H1 (cell line): ENCODE measurements at regions not wholly inside any gene's neighbourhood (a gene's known extent, or its start where the extent isn't known, plus 50 kb on each side); places are given as distances from the start of the nearest gene placed in this dataset.
"Not testable (repeated sequence)": the region's sequence is repeated elsewhere in the genome, so short reads cannot be mapped to it uniquely, and the experiment has no call there.

Experiments
- CTCF ChIA-PET: fragments of 300-600 bp; sonication (Branson Sonifier 250); formaldehyde crosslinking; loops from one replicate; lab custom pipeline; 2021; ENCODE audit not compliant: partially characterized antibody; lab: Charles Lee
- POLR2A ChIA-PET: fragments of 300-600 bp; sonication (Branson Sonifier 250); formaldehyde crosslinking; loops from one replicate; lab custom pipeline; 2021; ENCODE audit warnings: inconsistent platforms; ENCODE audit not compliant: partially characterized antibody; lab: Charles Lee
- DNase-seq, 2 experiments: peaks; one replicate each; pipeline versions ENCODE4 v3.0.0 to v3.0.0-alpha.2; 2010 to 2022; ENCODE audit warnings: low spot score in 2 of 2, low read depth in 1 of 2, mixed read lengths in 1 of 2
- FAIRE-seq: peaks from 2 replicates; lab custom pipeline; 2011; peaks lifted over from hg19 to GRCh38; lab: Jason Lieb, UNC
- H2AFZ ChIP-seq: 2 replicates; pipeline ENCODE4 v1.8.1; 2012; ENCODE audit warnings: low read length, inconsistent platforms
- H2AK5ac ChIP-seq: 2 replicates; pipeline ENCODE4 v1.6.1; 2013; ENCODE audit warnings: low read depth, low read length
- H2BK120ac ChIP-seq: replicated peaks from 2 replicates; pipeline ENCODE3; 2013; ENCODE audit warnings: low read depth, low read length, inconsistent platforms
- H2BK12ac ChIP-seq: 2 replicates; pipeline ENCODE4 v1.6.1; 2013; ENCODE audit warnings: low read depth, low read length
- H2BK15ac ChIP-seq: 2 replicates; pipeline ENCODE4 v1.6.1; 2013; ENCODE audit warnings: low read length
- H2BK20ac ChIP-seq: 2 replicates; pipeline ENCODE4 v1.6.1; 2013; ENCODE audit warnings: low read length
- H2BK5ac ChIP-seq: 2 replicates; pipeline ENCODE4 v1.6.1; 2013; ENCODE audit warnings: low read depth, low read length
- H3K14ac ChIP-seq: 2 replicates; pipeline ENCODE4 v1.6.1; 2013; ENCODE audit warnings: inconsistent platforms; ENCODE audit not compliant: insufficient read length
- H3K18ac ChIP-seq: 2 replicates; pipeline ENCODE4 v1.6.1; 2013; ENCODE audit warnings: low read length; ENCODE audit errors: extremely low read depth
- H3K23ac ChIP-seq: 2 replicates; pipeline ENCODE4 v1.6.1; 2013; ENCODE audit warnings: inconsistent platforms; ENCODE audit not compliant: insufficient read length
- H3K23me2 ChIP-seq: 2 replicates; pipeline ENCODE4 v1.6.1; 2013; ENCODE audit warnings: low read depth, low read length
- H3K27ac ChIP-seq: 2 replicates; pipeline ENCODE4 v1.6.1; 2011; ENCODE audit warnings: low read depth, low read length, inconsistent platforms
- H3K27me3 ChIP-seq, 4 experiments: replicated peaks in 1 of 4; 1 replicate in 1 of 4; 2 replicates in 3 of 4; pipeline versions ENCODE4 v1.6.1 to v1.8.1; 2011 to 2013; ENCODE audit warnings: low read length in 3 of 4, mild to moderate bottlenecking in 3 of 4, inconsistent platforms in 2 of 4, mixed read lengths in 2 of 4, moderate library complexity in 1 of 4; ENCODE audit not compliant: control insufficient read depth in 3 of 4, insufficient read depth in 3 of 4; ENCODE audit errors: extremely low read depth in 1 of 4
- H3K36me3 ChIP-seq, 4 experiments: 2 replicates each; pipeline versions ENCODE4 v1.6.1 to v1.8.1; 2011 to 2013; ENCODE audit warnings: mild to moderate bottlenecking in 4 of 4, low read length in 3 of 4, moderate library complexity in 2 of 4, control low read depth in 1 of 4, inconsistent platforms in 1 of 4; ENCODE audit not compliant: insufficient read depth in 4 of 4, control insufficient read depth in 2 of 4
- H3K4ac ChIP-seq: replicated peaks from 2 replicates; pipeline ENCODE3; 2013; ENCODE audit warnings: low read length, low read depth, mixed read lengths, inconsistent platforms; ENCODE audit not compliant: insufficient read length
- H3K4me1 ChIP-seq, 4 experiments: replicated peaks in 1 of 4; 1 replicate in 1 of 4; 2 replicates in 3 of 4; pipeline versions ENCODE4 v1.6.1 to v1.8.1; 2011 to 2013; ENCODE audit warnings: low read length in 3 of 4, inconsistent platforms in 2 of 4, mixed read lengths in 1 of 4; ENCODE audit not compliant: insufficient read depth in 4 of 4, control insufficient read depth in 3 of 4
- H3K4me2 ChIP-seq, 2 experiments: 2 replicates each; pipeline versions ENCODE4 v1.6.1 to v1.8.1; 2011 to 2013; ENCODE audit warnings: low read depth in 2 of 2, low read length in 2 of 2, control low read depth in 1 of 2, inconsistent platforms in 1 of 2, mild to moderate bottlenecking in 1 of 2; ENCODE audit not compliant: insufficient read depth in 1 of 2
- H3K4me3 ChIP-seq, 4 experiments: fragments of 200-600, 300-600 bp in 1 of 4; sonication (generic), shearing (Covaris generic), sonication (Bioruptor Twin) in 1 of 4; 2 replicates each; pipeline versions ENCODE4 v1.5.1 to v1.8.1; 2011 to 2016; ENCODE audit warnings: low read length in 4 of 4, low read depth in 3 of 4, control low read depth in 2 of 4, inconsistent platforms in 2 of 4, mild to moderate bottlenecking in 2 of 4, mixed read lengths in 1 of 4, moderate library complexity in 1 of 4; ENCODE audit not compliant: insufficient read depth in 2 of 4; ENCODE audit errors: extremely low read depth in 1 of 4
- H3K56ac ChIP-seq: replicated peaks from 2 replicates; pipeline ENCODE3; 2013; ENCODE audit warnings: low read depth, mild to moderate bottlenecking, mixed read lengths, low read length, inconsistent platforms; ENCODE audit not compliant: insufficient read length
- H3K79me1 ChIP-seq: 2 replicates; pipeline ENCODE4 v1.6.1; 2013; ENCODE audit warnings: low read depth, low read length, control low read depth
- H3K79me2 ChIP-seq, 2 experiments: 2 replicates each; pipeline versions ENCODE4 v1.6.1 to v1.8.1; 2012 to 2013; ENCODE audit warnings: low read length in 2 of 2, mild to moderate bottlenecking in 2 of 2, inconsistent platforms in 1 of 2; ENCODE audit not compliant: insufficient read depth in 2 of 2, control insufficient read depth in 1 of 2
- H3K9ac ChIP-seq, 4 experiments: replicated peaks in 1 of 4; 1 replicate in 1 of 4; 2 replicates in 3 of 4; pipeline versions ENCODE4 v1.6.1 to v1.8.1; 2011 to 2013; ENCODE audit warnings: low read depth in 3 of 4, low read length in 3 of 4, control low read depth in 2 of 4, mild to moderate bottlenecking in 2 of 4, moderate library complexity in 2 of 4, inconsistent platforms in 1 of 4; ENCODE audit errors: extremely low read depth in 1 of 4
- H3K9me3 ChIP-seq, 2 experiments: 2 replicates each; pipeline versions ENCODE4 v1.6.1 to v1.8.1; 2012 to 2013; ENCODE audit warnings: mild to moderate bottlenecking in 2 of 2, moderate library complexity in 2 of 2, control low read depth in 1 of 2, inconsistent platforms in 1 of 2, low read depth in 1 of 2, low read length in 1 of 2, mixed read lengths in 1 of 2; ENCODE audit not compliant: insufficient read depth in 2 of 2
- H4K20me1 ChIP-seq, 2 experiments: replicated peaks in 1 of 2; 2 replicates each; pipeline versions ENCODE3 to v1.8.1; 2011 to 2013; ENCODE audit warnings: inconsistent platforms in 2 of 2, low read length in 2 of 2, mild to moderate bottlenecking in 1 of 2; ENCODE audit not compliant: insufficient read depth in 2 of 2, control insufficient read depth in 1 of 2
- H4K5ac ChIP-seq: 2 replicates; pipeline ENCODE4 v1.6.1; 2013; ENCODE audit warnings: low read length, low read depth, mixed read lengths, inconsistent platforms; ENCODE audit not compliant: insufficient read length
- H4K8ac ChIP-seq: 2 replicates; pipeline ENCODE4 v1.8.0; 2013; ENCODE audit warnings: mild to moderate bottlenecking, moderate library complexity, low read length, inconsistent platforms; ENCODE audit not compliant: insufficient read depth; ENCODE audit errors: extremely low read depth
- H4K91ac ChIP-seq: replicated peaks from 2 replicates; pipeline ENCODE3; 2013; ENCODE audit warnings: low read length, mixed read lengths, inconsistent platforms; ENCODE audit not compliant: insufficient read length
- CTCF ChIP-seq, 3 experiments: IDR thresholded peaks; 1 replicate in 2 of 3; 2 replicates in 1 of 3; pipeline versions ENCODE4 v1.5.1 to v1.6.1; 2011; ENCODE audit warnings: low read length in 3 of 3, mild to moderate bottlenecking in 3 of 3, inconsistent platforms in 2 of 3, low read depth in 1 of 3, moderate library complexity in 1 of 3; ENCODE audit not compliant: insufficient read depth in 1 of 3; ENCODE audit errors: control extremely low read depth in 1 of 3
- RAD21 ChIP-seq, 2 experiments: IDR thresholded peaks in 1 of 2; conservative IDR thresholded peaks in 1 of 2; 2 replicates each; pipeline ENCODE4 v1.6.1; 2011; ENCODE audit warnings: low read depth in 2 of 2, low read length in 2 of 2, improper control_type of control experiment in 1 of 2, inconsistent platforms in 1 of 2, mild to moderate bottlenecking in 1 of 2, moderate library complexity in 1 of 2
- WGBS, 2 experiments: shearing (Covaris generic) in 1 of 2; methylation state at CpG; one replicate each; pipeline versions ENCODE4 v1.1.6 to v1.1.7; 2013 to 2015; ENCODE audit warnings: low lambda C conversion rate in 2 of 2, mixed read lengths in 2 of 2, inconsistent platforms in 1 of 2, low coverage in 1 of 2, missing lambda C conversion rate in 1 of 2; ENCODE audit not compliant: insufficient replicate concordance in 2 of 2, insufficient coverage in 1 of 2, insufficient read length in 1 of 2; ENCODE audit errors: extremely low coverage in 1 of 2, missing lambda C conversion rate in 1 of 2; 5-methylcytosine and 5-hydroxymethylcytosine counted together

DNA sequence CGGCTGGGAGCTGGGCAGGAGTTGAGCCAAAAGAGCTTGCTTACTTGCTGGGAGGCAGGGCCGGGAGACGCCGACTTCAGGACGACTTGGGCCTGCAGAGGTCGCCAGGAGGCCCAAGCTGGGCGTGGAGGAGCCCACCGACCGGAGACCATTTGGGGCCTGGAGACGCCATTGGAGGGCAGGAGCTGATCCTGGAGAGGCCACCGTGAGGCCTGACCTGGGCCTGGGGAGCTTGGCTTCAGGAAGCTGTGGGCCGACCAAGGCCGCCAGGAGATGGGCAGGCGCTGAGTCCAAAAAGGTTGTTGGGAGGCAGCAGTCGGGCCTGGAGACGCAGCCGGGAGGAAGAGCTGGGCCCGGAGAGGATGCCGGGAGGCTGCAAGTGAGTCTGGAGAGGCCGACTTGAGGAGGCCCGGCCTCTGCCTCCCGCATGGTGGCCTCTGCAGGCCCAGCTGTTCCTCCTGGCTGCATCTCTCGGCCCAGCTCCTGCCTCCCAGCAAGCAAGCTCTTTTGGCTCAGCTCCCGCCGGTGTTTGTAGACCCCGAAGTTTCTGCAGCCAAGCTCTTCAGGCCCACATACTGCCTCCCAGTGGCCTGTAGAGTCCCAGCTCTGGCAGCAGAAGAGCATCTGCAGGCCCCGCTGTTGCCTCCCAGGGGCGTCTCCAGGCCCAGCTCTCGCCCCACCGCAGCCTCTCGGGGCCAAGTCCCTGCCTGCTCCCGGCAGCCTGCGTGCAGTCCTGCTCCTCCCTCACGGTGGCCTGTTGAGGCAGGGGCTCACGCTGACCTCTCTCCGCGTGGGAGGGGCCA is 119.7 kb downstream of the SEPTIN14 start:
- H3K56ac ChIP-seq, H3K18ac ChIP-seq, H2BK120ac ChIP-seq, H2BK12ac ChIP-seq, H4K20me1 ChIP-seq, H3K79me2 ChIP-seq, H2BK5ac ChIP-seq, POLR2A ChIA-PET, H3K9me3 ChIP-seq, H4K5ac ChIP-seq, H3K14ac ChIP-seq, H3K36me3 ChIP-seq, H3K4me1 ChIP-seq, H2BK15ac ChIP-seq, H3K27ac ChIP-seq, FAIRE-seq, H3K27me3 ChIP-seq, H3K4me3 ChIP-seq, H3K4ac ChIP-seq, H2AK5ac ChIP-seq: not testable (repeated sequence)
- peak overlapping the region; percentile 25; the same call in 1 of the 2 replicates for H4K8ac ChIP-seq
- CTCF ChIA-PET = interaction anchor here (0.7 to 1.2 kb wide), 5 partner anchors 91 to 440 kb away, joined by 3 read pairs; no protein-coding TSS in a partner anchor
- DNase-seq = peak in 1 of 2 experiments; percentile 70
- WGBS, 2 experiments = 91% methylated on average over 37 of the region's 37 CpGs; no CpG with 5 or more reads in 1 of the 2 experiments
- TF ChIP-seq CTCF (IDR thresholded peaks at IDR 0.05; ENCODE audit: control extremely low read depth in 1 of 3, insufficient read depth in 1 of 3, low read depth in 1 of 3, low read length in 3 of 3) (peak in 2 of 3 experiments; percentile 33 to 34; a peak in 2 of 4 replicates), RAD21 (IDR thresholded peaks at IDR 0.05 in 1 of 2, conservative IDR thresholded peaks at IDR 0.05 in 1 of 2; ENCODE audit: low read depth in 2 of 2, low read length in 2 of 2) (peak in 1 of 2 experiments; percentile 17; a peak in 1 of 4 replicates)
- TF ChIP-seq, all 59 proteins: peak for 2; not testable (repeated sequence) for 57
- not testable (repeated sequence) for H4K91ac ChIP-seq, H3K9ac ChIP-seq, H3K23ac ChIP-seq, H2AFZ ChIP-seq, H2BK20ac ChIP-seq, H3K23me2 ChIP-seq, H3K79me1 ChIP-seq, H3K4me2 ChIP-seq
